NCI-H2107 treated with DMSO at 0.1 percent for 48 hours (cell line): ENCODE measurements at regions not wholly inside any gene's neighbourhood (a gene's known extent, or its start where the extent isn't known, plus 50 kb on each side); places are given as distances from the start of the nearest gene placed in this dataset.
"Not testable (repeated sequence)": the region's sequence is repeated elsewhere in the genome, so short reads cannot be mapped to it uniquely, and the experiment has no call there.

Experiments
- DNase-seq: peaks from one replicate; lab custom pipeline; 2025; ENCODE audit not compliant: unreplicated experiment; lab: John Stamatoyannopoulos, UW

GRCh38 chr10:23945845-23946244 is 263.1 kb upstream of the KIAA1217 start:
- DNase-seq: no peak

DNA sequence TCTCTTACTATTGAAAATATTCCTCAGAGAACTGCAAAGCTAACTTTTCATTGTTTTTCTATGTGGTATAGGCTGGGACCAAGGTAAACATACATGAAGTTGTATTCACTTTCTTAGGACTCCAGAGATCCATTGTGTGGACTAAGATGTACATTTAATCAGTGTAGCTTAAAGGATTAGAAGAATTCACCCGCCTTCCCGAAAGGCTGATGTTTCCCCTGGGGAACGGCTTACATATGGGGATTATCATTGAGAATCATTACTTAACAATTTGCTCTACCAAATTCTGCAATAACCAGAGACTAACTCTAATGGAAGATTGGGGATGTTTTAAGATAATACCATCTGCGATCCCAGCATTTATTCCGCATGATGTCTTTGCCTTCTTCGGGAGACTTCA is 257.1 kb upstream of the KIAA1217 start:
- no peak for DNase-seq

DNA sequence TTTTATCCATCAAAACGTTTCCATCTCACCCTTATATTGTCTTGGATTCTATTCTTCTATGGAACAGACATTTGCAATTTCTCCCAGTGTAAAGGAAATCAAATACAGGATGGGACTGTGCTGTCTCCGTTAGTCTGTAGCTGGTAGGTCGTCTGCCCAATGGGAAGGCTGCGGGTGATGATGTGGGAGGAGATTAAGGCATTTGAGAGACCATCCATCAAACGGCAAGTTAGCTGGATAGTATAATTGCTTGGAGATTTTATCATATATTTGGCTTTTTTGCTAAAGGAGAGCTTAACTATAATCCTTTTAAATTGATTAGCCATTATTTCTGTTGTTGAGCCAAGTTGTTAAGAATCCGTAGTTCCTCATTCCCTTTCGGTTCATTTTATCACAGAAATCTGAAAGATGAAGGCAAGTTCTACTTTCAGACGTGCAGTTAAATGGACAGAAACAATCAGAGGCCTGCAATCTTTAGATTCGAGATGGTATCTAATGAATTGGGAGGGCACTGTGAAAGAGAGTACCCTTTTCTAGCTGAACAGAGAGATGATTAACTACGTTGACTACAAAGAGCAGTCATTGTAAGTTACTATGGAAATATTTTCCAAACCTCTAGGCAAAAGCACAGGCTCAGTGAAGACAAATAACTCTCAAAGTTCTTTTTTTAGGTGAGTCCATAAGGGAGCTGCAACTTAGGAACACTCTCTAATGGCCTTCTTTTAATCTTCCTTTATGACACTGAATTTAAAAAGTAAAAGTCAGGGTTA is 253.3 kb upstream of the KIAA1217 start:
- DNase-seq: no peak

GRCh38 chr10:23965123-23965522 is 243.8 kb upstream of the KIAA1217 start:
- DNase-seq: no peak

- DNase-seq: no peak
These were observed 243.1 kb upstream of the KIAA1217 start for GRCh38 chr10:23965880-23966279.

- DNase-seq: no peak
These were observed 242.4 kb upstream of the KIAA1217 start for GRCh38 chr10:23966504-23967051.

- no peak for DNase-seq
These were observed 240.6 kb upstream of the KIAA1217 start for GRCh38 chr10:23968301-23968700.

DNA sequence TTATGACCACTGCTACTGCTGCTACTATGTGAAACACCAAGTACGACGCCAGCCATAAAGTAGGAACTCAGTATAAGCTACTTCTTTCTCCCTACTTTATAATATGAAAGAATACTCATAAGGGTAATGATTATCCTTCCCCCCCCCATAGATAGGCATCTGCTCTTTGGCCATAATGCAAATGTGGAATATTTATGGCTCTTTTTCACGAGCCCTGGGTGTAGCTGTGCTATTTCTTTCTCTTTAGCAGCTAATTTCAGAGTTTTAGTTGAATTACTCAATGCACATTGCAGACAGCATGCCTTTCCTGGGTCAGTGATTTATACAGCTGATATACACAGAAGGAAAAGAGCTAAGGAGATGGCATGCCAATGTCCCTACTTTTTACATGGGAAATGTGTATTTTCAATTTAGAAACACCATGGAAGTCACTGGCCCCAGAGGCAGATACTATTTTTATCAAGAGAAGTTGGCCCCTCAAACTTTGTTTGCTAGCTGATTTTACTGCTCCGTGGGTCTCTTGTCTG is 234.1 kb upstream of the KIAA1217 start:
- DNase-seq: no peak

DNA sequence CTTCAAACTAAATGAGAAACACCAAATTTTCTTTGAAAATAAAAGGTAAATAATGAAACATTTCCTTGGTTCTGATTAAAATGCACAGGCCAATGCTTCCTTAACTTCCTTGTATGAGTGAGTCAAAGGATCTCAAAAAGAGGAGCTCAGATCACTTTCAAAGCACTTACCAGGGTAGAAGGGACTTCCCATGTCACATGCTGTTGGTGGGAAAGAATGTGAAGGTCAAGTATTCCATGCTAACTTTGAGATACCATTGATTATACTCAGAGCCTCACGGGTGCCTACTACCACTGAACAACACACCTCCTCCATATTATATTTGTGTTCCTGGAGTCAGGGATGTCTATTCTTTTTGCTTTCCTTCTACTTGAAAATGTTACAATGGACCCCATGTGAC is 233.5 kb upstream of the KIAA1217 start:
- no peak for DNase-seq

- no peak for DNase-seq
These were observed 232.7 kb upstream of the KIAA1217 start for GRCh38 chr10:23976275-23976674.

GRCh38 chr10:23978317-23978716 is 230.6 kb upstream of the KIAA1217 start:
- no peak for DNase-seq

GRCh38 chr10:23980094-23980493 is 228.8 kb upstream of the KIAA1217 start:
- no peak for DNase-seq

- DNase-seq: no peak
These were observed 227.2 kb upstream of the KIAA1217 start for GRCh38 chr10:23981520-23982309.

DNA sequence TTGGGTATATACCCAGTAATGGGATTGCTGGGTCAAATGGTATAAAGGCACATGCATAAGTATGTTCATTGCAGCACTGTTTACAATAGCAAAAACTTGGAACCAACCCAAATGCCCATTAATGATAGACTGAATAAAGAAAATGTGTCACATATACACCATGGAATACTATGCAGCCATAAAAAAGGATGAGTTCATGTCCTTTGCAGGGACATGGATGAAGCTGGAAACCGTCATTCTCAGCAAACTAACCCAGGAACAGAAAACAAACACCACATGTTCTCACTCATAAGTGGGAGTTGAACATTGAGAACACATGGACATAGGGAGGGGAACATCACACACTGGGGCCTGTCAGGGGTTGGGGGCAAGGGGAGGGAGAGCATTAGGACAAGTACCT is 224.5 kb upstream of the KIAA1217 start:
- not testable (repeated sequence) for DNase-seq

DNA sequence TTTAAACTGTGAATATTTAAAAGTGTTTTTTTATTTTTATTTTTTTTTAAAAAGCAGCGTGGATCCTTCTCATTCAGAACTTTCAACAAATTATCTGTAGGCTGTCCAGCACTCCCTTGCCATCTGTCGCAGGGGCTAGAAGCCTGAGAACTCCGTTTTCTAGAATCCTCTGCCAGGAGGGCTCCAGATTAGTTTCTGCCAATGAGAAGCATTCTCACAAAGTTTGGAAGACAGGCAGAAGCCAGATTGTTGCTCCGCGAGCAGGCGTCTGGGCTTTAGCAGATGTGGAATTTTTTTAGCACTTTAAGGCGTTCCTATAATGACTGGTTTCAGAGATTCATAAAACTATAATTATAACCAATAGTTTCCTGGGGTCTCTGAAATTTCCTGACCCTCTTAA is 220.9 kb upstream of the KIAA1217 start:
- no peak for DNase-seq

DNA sequence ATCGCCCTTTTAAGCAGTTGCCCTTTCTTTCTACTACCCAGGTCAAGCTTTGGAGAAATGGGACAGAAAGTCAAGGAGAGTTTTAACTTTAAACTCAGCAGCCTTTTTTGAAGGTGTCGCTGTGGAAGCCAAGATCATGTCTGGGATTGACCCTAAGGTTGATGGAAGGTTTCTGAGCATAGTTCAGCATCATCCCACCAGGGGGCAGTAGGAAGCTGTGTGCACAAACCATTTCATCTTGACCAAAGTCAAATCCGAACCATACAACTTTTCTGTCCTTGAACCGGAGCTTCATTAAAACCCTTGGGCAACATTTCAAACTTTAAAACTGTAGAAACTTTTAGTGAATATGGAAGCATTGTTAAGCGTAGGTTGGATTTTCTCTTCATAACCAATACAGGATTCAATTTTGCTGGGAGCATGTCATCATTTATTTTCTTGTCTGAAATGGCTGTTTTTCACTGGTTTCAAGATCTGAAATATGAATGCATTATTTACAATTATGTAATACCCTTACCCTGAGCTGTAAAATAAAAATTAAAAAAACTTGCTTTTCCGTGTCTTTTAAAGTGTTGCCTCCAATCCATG is 214.4 kb upstream of the KIAA1217 start:
- DNase-seq: no peak

DNA sequence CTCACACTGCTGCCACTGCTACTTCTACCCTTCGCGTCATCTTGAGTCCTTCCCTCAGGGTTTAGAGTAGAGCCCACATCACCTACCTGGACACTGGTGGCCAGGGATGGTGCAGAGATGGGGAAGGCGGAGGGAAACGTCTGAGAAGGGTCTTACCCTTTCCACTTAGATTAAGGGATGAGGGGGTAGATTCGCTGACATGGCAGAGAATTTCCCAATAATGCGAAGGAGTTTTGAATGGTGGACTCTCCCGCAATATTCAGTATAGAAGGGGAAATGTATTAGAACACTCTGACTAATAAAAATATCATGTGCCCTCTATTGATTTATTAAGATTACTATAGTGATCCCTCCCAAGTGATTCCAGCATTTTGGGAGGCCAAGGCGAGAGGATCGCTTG is 209.5 kb upstream of the KIAA1217 start:
- DNase-seq: no peak

DNA sequence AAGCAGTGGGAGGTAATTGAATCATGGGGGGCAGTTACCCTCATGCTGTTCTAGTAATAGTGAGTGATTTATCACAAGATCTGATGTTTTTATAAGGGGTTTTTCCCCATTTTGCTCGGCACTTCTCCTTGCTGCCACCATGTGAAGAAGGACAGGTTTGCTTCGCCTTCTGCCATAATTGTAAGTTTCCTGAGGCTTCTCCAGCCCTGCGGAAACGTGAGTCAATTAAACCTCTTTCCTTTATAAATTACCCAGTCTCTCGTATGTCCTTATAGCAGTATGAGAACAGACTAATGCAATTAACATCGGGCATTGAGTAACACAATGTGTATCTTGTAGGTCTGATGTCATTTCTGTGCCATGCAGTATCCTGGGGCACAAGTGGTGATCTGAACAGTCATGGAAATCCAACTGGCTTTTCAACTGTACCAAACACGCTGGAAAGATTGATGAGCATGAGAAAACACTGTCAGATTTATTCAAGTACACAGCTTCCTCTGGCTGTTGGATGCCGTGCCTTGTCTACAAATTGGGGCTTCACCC is 208.6 kb upstream of the KIAA1217 start:
- no peak for DNase-seq

DNA sequence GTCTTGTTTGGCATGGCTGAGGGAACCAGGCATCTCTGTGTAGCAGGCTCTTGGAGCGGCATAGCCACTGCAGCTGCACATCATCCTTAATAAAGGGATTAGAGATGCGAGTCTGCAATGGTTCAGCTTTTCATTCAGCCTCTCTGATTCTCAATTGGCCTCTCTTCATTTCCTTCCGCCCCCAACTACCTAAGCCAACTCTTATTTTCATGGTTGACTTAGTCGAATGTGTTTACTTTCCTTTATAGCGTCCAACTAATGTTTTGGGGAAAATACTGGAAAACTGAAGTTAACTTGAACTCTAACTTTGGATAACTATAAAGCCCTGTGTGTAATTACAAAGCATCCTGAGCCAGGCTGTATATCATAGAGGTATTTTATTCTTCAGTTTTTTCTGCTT is 202.2 kb upstream of the KIAA1217 start:
- DNase-seq: no peak

- no peak for DNase-seq
These were observed 201.6 kb upstream of the KIAA1217 start for GRCh38 chr10:24007359-24007758.
